Activated naive CD8-positive, alpha-beta T cell (primary cell): ENCODE measurements at regions not wholly inside any gene's neighbourhood (a gene's known extent, or its start where the extent isn't known, plus 50 kb on each side); places are given as distances from the start of the nearest gene placed in this dataset.

ENCODE experiments used
- H3K27ac Mint-ChIP-seq: one replicate; pipeline ENCODE4 v1.8.0; 2021; ENCODE audit warnings: mixed read lengths
- H3K27me3 Mint-ChIP-seq: one replicate; pipeline ENCODE4 v1.8.0; 2021; ENCODE audit warnings: mixed read lengths
- H3K36me3 Mint-ChIP-seq: one replicate; pipeline ENCODE4 v1.8.0; 2021; ENCODE audit warnings: mixed read lengths
- H3K4me1 Mint-ChIP-seq: one replicate; pipeline ENCODE4 v1.8.0; 2021; ENCODE audit warnings: low read depth, mixed read lengths
- H3K4me3 Mint-ChIP-seq: one replicate; pipeline ENCODE4 v1.8.0; 2021; ENCODE audit warnings: mild to moderate bottlenecking, mixed read lengths
- H3K9me3 Mint-ChIP-seq: one replicate; pipeline ENCODE4 v1.8.0; 2021; ENCODE audit warnings: low read depth, mixed read lengths

DNA sequence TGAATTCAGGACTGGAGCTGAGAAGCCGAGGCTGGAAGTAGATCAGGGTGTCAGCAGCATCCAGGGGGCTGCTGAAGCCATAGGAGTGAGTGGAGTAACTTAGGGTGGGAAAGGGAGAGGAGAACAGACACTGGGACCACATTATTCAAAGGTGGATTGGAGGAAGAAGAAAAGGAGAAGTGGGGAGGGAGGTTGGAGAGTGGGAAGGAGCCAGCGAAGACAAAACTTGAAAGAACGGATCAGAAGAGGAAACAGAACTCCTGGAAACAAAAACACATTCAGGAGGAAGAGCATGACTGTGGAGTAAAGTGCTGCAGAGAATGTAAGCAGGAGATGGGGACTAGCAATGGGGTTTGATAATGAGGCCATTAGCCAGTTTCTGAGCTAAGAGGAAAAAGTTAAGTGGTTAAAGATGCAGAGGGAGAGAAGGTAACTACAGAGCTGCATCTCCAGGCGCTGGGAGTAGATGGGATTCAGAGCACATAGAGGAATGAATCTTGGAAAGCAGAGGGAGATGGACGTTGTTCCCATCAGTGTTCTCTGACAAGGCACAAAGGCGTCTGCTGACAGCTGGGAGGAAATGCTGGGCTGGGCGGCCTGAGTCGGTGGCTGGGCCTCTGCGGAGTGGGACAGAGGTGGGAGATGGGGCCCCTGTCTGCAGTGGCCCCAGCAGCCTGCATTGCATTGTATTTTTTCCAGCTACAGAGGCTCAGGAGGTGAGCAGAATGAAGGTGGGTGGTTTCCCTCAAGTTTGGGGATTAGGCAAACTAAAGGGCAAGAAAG is 63.1 kb upstream of the LEP start:
- Mint-ChIP-seq H3K4me3 (no peak overlapping the region), H3K9me3 (no peaks in the 10 kb centered on the region), H3K27ac (no peak overlapping the region), H3K27me3 (peaks cover 14% of the 10 kb centered on the region), H3K4me1 (no peaks in the 10 kb centered on the region), H3K36me3 (peaks cover 2% of the 10 kb centered on the region)

GRCh38 chr7:128178611-128179010 is 62.5 kb upstream of the LEP start:
- Mint-ChIP-seq H3K9me3 (no peaks in the 10 kb centered on the region), H3K36me3 (peaks cover 2% of the 10 kb centered on the region), H3K27ac (no peak overlapping the region), H3K4me3 (no peak overlapping the region), H3K27me3 (peaks cover 12% of the 10 kb centered on the region), H3K4me1 (no peaks in the 10 kb centered on the region)

DNA sequence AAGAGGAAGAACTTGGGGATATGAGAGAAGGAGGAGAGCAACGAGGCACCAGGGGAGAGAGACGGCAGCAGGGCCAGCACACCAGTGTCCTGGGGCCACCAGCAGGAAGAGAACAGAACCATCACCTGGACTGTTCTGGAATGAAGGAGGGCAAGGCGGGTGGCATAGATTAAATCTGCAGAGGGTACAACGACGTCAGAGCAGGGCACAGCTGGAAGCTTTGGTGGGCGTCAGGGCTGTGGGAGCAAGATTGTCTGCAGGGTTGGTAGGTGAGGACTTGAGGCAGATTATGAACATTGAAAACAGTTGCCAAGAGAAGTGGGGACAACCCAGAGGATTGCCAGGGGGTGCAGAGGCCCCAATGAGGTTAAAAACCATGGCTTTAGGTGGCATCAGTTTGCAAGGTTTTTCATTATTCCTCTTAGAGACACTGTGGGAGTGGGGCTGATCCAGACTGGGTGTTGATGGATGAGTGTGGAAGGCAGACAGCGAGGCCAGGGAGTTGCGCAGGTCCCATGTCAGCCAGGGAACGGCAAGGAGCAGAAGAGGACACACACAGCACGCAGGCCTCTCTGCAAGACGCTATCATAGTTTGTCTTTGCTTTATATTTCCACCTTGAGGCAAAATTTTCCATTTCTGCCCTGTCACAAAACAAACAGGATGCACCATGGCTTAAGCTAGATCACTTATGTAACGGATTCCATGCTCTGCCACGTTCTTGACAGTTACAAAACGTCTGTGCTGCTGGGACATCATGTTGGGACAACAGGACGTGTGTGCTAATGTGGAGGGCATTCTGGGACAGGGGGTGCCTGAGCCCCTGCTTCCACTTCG is 52.5 kb upstream of the LEP start:
- Mint-ChIP-seq H3K27ac (no peak overlapping the region), H3K4me3 (no peak overlapping the region), H3K9me3 (peaks cover 2% of the 10 kb centered on the region), H3K4me1 (peaks cover 2% of the 10 kb centered on the region), H3K27me3 (peaks cover 16% of the 10 kb centered on the region), H3K36me3 (no peaks in the 10 kb centered on the region)

DNA sequence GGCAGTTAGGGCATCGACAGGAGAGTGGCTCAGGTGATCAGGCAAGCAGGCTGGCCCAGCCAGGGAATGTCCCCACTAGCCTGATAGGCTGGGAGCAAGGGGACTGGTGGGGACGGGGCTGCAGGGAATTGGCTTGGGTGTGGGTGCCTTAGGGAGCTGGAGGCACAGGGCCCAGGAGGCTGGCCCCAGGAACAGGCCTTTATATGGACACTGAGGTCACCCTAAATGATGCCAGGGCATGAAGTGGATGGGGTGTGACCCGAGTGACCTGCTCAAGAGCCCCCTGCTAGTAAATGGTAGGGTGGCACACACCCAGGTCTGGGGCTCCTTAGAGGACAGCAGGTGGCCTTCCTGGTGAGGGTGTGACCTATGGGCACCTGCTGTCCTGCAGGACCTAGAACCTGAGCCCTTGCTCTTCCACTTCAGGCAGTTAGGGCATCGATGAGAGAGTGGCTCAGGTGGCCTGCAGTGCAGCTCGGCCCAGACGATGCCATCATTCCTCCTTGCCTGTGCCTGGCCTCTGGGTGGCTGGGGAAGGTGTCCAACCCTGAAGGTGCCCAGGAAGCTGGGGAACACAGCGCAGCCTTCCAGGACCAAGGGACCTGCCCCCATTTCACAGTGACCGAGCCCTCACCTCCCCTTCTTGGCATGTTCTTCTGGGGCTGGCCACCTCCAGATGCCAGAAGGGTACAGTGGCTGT is 51.7 kb upstream of the LEP start:
- Mint-ChIP-seq H3K4me3 (no peak overlapping the region), H3K36me3 (no peaks in the 10 kb centered on the region), H3K9me3 (peaks cover 8% of the 10 kb centered on the region), H3K4me1 (no peaks in the 10 kb centered on the region), H3K27ac (no peak overlapping the region), H3K27me3 (peaks cover 16% of the 10 kb centered on the region)

DNA sequence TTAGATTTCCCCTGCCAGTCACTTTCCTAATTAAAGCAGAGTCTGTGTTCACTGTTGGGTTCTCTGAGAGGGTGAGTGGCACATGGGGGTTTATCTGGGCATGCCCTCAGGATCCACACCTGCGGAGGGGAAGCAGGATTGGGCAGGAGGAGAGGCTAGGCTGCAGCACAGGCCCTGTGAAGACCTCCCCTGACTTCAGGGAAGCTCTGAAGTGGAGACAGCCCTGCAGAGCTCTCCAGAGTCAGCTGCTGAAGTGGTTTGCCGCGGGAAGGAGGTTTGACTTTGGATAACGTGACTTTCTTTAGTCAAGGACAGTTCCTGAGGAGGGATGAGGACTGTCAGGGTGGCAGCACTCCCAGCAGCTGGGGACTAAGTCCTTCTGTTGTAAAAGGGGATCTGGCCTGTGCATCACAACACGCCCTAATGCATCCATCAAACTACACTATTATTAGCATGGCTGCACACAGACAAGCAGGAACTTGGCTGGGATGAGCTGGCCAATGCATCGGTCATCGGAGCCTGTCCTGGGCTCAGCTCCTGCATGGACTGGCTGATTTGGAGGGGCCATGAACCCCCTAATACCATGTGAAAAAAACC is 50.9 kb upstream of the LEP start:
- Mint-ChIP-seq H3K27me3 (peaks cover 16% of the 10 kb centered on the region), H3K36me3 (no peaks in the 10 kb centered on the region), H3K4me1 (no peaks in the 10 kb centered on the region), H3K4me3 (no peak overlapping the region), H3K27ac (no peak overlapping the region), H3K9me3 (peaks cover 13% of the 10 kb centered on the region)

DNA sequence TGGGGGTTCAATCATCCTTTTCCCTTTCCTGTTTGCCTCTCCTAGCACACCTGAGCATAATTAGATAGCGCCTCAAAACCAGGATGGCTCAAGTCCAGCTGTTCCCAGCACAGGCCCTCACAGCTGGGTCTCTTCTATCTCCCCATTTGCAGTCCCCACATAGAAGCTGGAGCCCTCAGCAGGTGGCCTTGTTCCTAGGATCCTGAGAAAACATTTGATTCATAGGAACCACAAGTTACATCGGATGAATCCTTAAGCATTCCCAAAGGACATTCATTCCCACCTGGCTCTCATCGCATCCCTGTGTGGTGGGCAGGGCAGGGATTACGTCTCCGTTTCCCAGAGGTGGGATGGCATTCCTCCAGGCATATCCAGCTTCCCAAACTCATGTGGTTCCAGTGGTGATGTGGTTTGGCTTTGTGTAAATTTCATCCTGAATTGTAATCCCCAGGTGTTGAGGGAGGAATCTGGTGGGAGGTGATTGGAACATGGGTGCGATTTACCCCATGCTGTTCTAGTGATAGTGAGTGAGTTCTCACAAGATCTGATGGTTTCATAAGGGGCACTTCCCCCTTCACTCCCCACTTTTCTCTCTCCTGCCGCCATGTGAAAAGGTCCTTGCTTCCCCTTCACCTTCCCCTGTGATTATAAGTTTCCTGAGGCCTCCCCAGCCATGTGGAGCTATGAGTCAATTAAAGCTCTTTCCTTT is 49.8 kb upstream of the LEP start:
- Mint-ChIP-seq H3K4me3 (no peak overlapping the region), H3K4me1 (no peaks in the 10 kb centered on the region), H3K27ac (no peak overlapping the region), H3K27me3 (peaks cover 14% of the 10 kb centered on the region), H3K9me3 (peaks cover 19% of the 10 kb centered on the region), H3K36me3 (no peaks in the 10 kb centered on the region)
